K562 (cell line): ENCODE measurements at regions not wholly inside any gene's neighbourhood (a gene's known extent, or its start where the extent isn't known, plus 50 kb on each side); places are given as distances from the start of the nearest gene placed in this dataset.
A peak's percentile ranks its signal among the peaks of the same experiment; 100 is the strongest.

ENCODE experiments used
- E2F5 ChIP-seq: sonication (generic); formaldehyde crosslinking; IDR thresholded peaks from 2 replicates; pipeline ENCODE4 v1.8.0; 2022; ENCODE audit warnings: mild to moderate bottlenecking, missing genetic modification reagents
- ETV6 ChIP-seq, 3 experiments: fragments of 150-350 bp in 1 of 3; sonication (generic) in 1 of 3; formaldehyde crosslinking in 1 of 3; IDR thresholded peaks; 2 replicates each; pipeline versions ENCODE4 v1.6.1 to v1.8.0; 2014 to 2022; ENCODE audit warnings: borderline replicate concordance in 2 of 3, low read depth in 2 of 3, antibody characterized with exemption in 1 of 3, low read length in 1 of 3, mild to moderate bottlenecking in 1 of 3, missing genetic modification reagents in 1 of 3
- FOXP1 ChIP-seq: sonication (generic); formaldehyde crosslinking; IDR thresholded peaks from 2 replicates; pipeline ENCODE4 v1.8.0; 2022; ENCODE audit warnings: mild to moderate bottlenecking, missing genetic modification reagents
- KLF16 ChIP-seq: IDR thresholded peaks from 2 replicates; pipeline ENCODE4 v1.6.1; 2016; ENCODE audit warnings: antibody characterized with exemption
- NR2C1 ChIP-seq, 2 experiments: fragments of 450-650 bp; IDR thresholded peaks; 2 replicates each; pipeline ENCODE4 v1.6.1; 2017; ENCODE audit warnings: mild to moderate bottlenecking in 2 of 2, antibody characterized with exemption in 1 of 2, inconsistent platforms in 1 of 2, missing compliant biosample characterization in 1 of 2, missing genetic modification characterization in 1 of 2
- PPARD ChIP-seq: fragments of 250-450 bp; sonication (Bioruptor Pico); IDR thresholded peaks from 2 replicates; pipeline ENCODE4 v1.8.0; 2022; ENCODE audit warnings: inconsistent platforms, mild to moderate bottlenecking, moderate library complexity
- RBM34 ChIP-seq: fragments of 200-400 bp; formaldehyde crosslinking; IDR thresholded peaks from 2 replicates; pipeline ENCODE4 v1.6.1; 2018; ENCODE audit warnings: low read length, borderline replicate concordance; ENCODE audit not compliant: insufficient read depth
- SETDB1 ChIP-seq: IDR thresholded peaks from one replicate; pipeline ENCODE4 v1.6.1; 2012; ENCODE audit warnings: low read length, control low read depth, inconsistent platforms
- STAT6 ChIP-seq: sonication (generic); formaldehyde crosslinking; IDR thresholded peaks from 2 replicates; pipeline ENCODE4 v1.8.1; 2023; ENCODE audit warnings: mild to moderate bottlenecking, missing genetic modification reagents
- TEAD1 ChIP-seq, 2 experiments: fragments of 450-650 bp in 1 of 2; sonication (generic) in 1 of 2; formaldehyde crosslinking; IDR thresholded peaks; 2 replicates each; pipeline versions ENCODE4 v1.4.0 to v1.8.0; 2020 to 2022; ENCODE audit warnings: mild to moderate bottlenecking in 2 of 2, missing genetic modification reagents in 1 of 2
- THAP12 ChIP-seq: fragments of 250-450 bp; sonication (Bioruptor Pico); IDR thresholded peaks from 2 replicates; pipeline ENCODE4 v1.9.0; 2021; ENCODE audit warnings: mild to moderate bottlenecking, inconsistent platforms
- THRAP3 ChIP-seq: fragments of 450-650 bp; IDR thresholded peaks from 2 replicates; pipeline ENCODE4 v1.6.1; 2016; ENCODE audit warnings: mild to moderate bottlenecking, inconsistent platforms, borderline replicate concordance
- ZBTB7A ChIP-seq: IDR thresholded peaks from 2 replicates; pipeline ENCODE4 v1.6.1; 2011; ENCODE audit warnings: low read depth, mild to moderate bottlenecking, low read length, moderate library complexity, borderline replicate concordance; ENCODE audit not compliant: control insufficient read depth
- ZC3H4 ChIP-seq: sonication (generic); formaldehyde crosslinking; IDR thresholded peaks from 2 replicates; pipeline ENCODE4 v1.9.0; 2021; ENCODE audit warnings: missing genetic modification reagents, borderline replicate concordance
- TF ChIP-seq, protein P1 (sequence below): sonication (generic); formaldehyde crosslinking; IDR thresholded peaks from 2 replicates; pipeline ENCODE4 v1.8.0; 2022; ENCODE audit warnings: mild to moderate bottlenecking, low read depth, missing genetic modification reagents
- TF ChIP-seq, protein P2 (sequence below): fragments of 450-650 bp; IDR thresholded peaks from 2 replicates; pipeline ENCODE4 v1.6.1; 2014; ENCODE audit warnings: low read depth, mild to moderate bottlenecking, moderate library complexity, borderline replicate concordance

- TF ChIP-seq STAT6 (CRISPR knock-in tag): no peak
- no peak for TF ChIP-seq THAP12 (CRISPR knock-in tag)
- peak; percentile 40; the same call in 1 of the 2 replicates for TF ChIP-seq ZC3H4 (CRISPR knock-in tag)
- no peak for TF ChIP-seq ETV6 (IDR thresholded peaks at IDR 0.05; ENCODE audit: borderline replicate concordance in 1 of 2, low read depth in 2 of 2, low read length in 1 of 2)
- no peak for TF ChIP-seq ETV6 (CRISPR knock-in tag; IDR thresholded peaks at IDR 0.05; ENCODE audit: borderline replicate concordance)
- no peak for TF ChIP-seq E2F5 (CRISPR knock-in tag)
- no peak for TF ChIP-seq SETDB1
- TF ChIP-seq THRAP3: no peak
- TF ChIP-seq ZBTB7A: no peak
- TF ChIP-seq, protein P1, sequence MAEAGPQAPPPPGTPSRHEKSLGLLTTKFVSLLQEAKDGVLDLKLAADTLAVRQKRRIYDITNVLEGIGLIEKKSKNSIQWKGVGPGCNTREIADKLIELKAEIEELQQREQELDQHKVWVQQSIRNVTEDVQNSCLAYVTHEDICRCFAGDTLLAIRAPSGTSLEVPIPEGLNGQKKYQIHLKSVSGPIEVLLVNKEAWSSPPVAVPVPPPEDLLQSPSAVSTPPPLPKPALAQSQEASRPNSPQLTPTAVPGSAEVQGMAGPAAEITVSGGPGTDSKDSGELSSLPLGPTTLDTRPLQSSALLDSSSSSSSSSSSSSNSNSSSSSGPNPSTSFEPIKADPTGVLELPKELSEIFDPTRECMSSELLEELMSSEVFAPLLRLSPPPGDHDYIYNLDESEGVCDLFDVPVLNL: peak; percentile 82; the same call in 1 of the 2 replicates
- no peak for TF ChIP-seq RBM34
- TF ChIP-seq PPARD (CRISPR knock-in tag): no peak
- TF ChIP-seq KLF16: no peak
- TF ChIP-seq, protein P2, sequence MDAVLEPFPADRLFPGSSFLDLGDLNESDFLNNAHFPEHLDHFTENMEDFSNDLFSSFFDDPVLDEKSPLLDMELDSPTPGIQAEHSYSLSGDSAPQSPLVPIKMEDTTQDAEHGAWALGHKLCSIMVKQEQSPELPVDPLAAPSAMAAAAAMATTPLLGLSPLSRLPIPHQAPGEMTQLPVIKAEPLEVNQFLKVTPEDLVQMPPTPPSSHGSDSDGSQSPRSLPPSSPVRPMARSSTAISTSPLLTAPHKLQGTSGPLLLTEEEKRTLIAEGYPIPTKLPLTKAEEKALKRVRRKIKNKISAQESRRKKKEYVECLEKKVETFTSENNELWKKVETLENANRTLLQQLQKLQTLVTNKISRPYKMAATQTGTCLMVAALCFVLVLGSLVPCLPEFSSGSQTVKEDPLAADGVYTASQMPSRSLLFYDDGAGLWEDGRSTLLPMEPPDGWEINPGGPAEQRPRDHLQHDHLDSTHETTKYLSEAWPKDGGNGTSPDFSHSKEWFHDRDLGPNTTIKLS: no peak
- 0 out of 4 replicates have a peak, but pooled peaks of 1 of the 2 experiments have one; percentile 63 for TF ChIP-seq TEAD1 (CRISPR knock-in tag; IDR thresholded peaks at IDR 0.05)
- peak; percentile 72; the same call in 1 of the 2 replicates for TF ChIP-seq FOXP1 (CRISPR knock-in tag)
- no peak for TF ChIP-seq NR2C1 (IDR thresholded peaks at IDR 0.05)
- TF ChIP-seq NR2C1 (tag; IDR thresholded peaks at IDR 0.05): no peak
These were observed 60.9 kb upstream of the TOP3B start (continued) for GRCh38 chr22:22043296-22044078.
